Activated naive CD8-positive, alpha-beta T cell treated with anti-CD3 and anti-CD28 coated beads, Interleukin-2, amount 10 ng/mL, durations not matched to agents 7 days and 5 days (primary cell): ENCODE measurements at regions not wholly inside any gene's neighbourhood (a gene's known extent, or its start where the extent isn't known, plus 50 kb on each side); places are given as distances from the start of the nearest gene placed in this dataset.
"Not testable (repeated sequence)": the region's sequence is repeated elsewhere in the genome, so short reads cannot be mapped to it uniquely, and the experiment has no call there.

Experiments used
- ATAC-seq: fragments of 150-1000 bp; cut with Tn5 transposase; one replicate; pipeline ENCODE4 v1.10.0; 2021; ENCODE audit warnings: low read depth, moderate library complexity
- POLR2A ChIA-PET: fragments of 350-600 bp; sonication (Branson Sonifier 250); formaldehyde crosslinking; loops from one replicate; lab custom pipeline; 2021; ENCODE audit warnings: antibody characterized with exemption; lab: Charles Lee
- DNase-seq: peaks from one replicate; pipeline ENCODE4 v3.0.0; 2021
- H3K27ac Mint-ChIP-seq: one replicate; pipeline ENCODE4 v1.8.0; 2022; ENCODE audit warnings: mild to moderate bottlenecking, mixed read lengths
- H3K27me3 Mint-ChIP-seq: one replicate; pipeline ENCODE4 v1.8.0; 2022; ENCODE audit warnings: mild to moderate bottlenecking, moderate library complexity, mixed read lengths
- H3K36me3 Mint-ChIP-seq: one replicate; pipeline ENCODE4 v1.8.0; 2021; ENCODE audit warnings: mild to moderate bottlenecking, mixed read lengths
- H3K4me1 Mint-ChIP-seq: one replicate; pipeline ENCODE4 v1.8.0; 2021; ENCODE audit warnings: mixed read lengths
- H3K4me3 Mint-ChIP-seq: one replicate; pipeline ENCODE4 v1.8.0; 2022; ENCODE audit warnings: mild to moderate bottlenecking, moderate library complexity, mixed read lengths
- H3K9me3 Mint-ChIP-seq: one replicate; pipeline ENCODE4 v1.8.0; 2021; ENCODE audit warnings: mixed read lengths

DNA sequence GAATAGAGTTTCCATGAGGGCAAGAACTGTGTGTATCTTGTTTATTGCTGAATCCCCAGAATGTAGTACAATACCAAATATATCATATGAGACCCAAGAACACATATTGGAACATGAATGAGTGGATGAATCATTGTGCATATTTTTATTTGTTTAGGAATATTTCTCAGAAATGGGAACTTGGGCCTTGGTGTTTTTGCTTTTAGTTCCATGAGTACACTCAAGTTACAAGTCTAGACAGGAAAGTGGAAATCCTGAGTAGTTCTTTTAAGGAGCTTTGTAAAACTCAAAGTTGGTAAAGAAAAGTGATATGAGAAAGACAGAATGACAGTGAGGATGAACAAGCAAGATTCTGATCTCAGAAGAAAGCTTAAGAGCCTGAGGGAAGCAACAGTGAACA, 647.0 kb downstream of the EFNA5 start:
- Mint-ChIP-seq H3K27ac (no peak overlapping the region), H3K36me3 (no peaks in the 10 kb centered on the region), H3K4me1 (no peaks in the 10 kb centered on the region), H3K27me3 (no peaks in the 10 kb centered on the region), H3K4me3 (no peak overlapping the region), H3K9me3 (peaks cover 2% of the 10 kb centered on the region)
- no peak for DNase-seq
- POLR2A ChIA-PET = no interaction called here
- ATAC-seq = no peak

- no peak for DNase-seq
- no peak for ATAC-seq
- POLR2A ChIA-PET = no interaction called here
These were observed 649.2 kb downstream of the EFNA5 start for GRCh38 chr5:107021575-107021974.

DNA sequence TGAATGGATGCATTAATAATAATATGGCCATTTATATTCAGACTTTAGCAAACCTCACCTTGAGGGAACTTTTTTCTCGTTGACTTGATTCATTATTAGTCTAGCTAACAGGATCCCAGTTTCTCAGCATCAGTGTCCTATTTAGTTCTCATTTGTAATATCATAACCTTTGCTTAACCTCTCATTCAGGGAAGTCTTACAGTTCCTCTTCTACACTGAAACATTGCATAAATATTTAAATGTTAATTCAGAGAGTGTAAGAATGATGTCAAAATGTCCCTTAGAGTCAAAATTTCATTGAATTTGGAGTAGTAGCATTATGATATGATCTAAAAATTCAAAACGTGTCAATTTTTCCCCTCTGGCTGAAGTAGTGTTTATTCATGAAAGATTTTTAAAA, 650.1 kb downstream of the EFNA5 start:
- H3K4me1 Mint-ChIP-seq = no peaks in the 10 kb centered on the region
- no peak overlapping the region for H3K27ac Mint-ChIP-seq
- POLR2A ChIA-PET = no interaction called here
- H3K9me3 Mint-ChIP-seq = no peaks in the 10 kb centered on the region
- DNase-seq = no peak
- H3K36me3 Mint-ChIP-seq = no peaks in the 10 kb centered on the region
- H3K27me3 Mint-ChIP-seq = no peaks in the 10 kb centered on the region
- no peak for ATAC-seq
- H3K4me3 Mint-ChIP-seq = no peak overlapping the region

More at GRCh38 chr5:107021575-107021974, 649.2 kb downstream of the EFNA5 start:
- no peak overlapping the region for H3K4me3 Mint-ChIP-seq
- H3K27me3 Mint-ChIP-seq = no peaks in the 10 kb centered on the region
- no peak overlapping the region for H3K27ac Mint-ChIP-seq
- no peaks in the 10 kb centered on the region for H3K36me3 Mint-ChIP-seq
- H3K9me3 Mint-ChIP-seq = no peaks in the 10 kb centered on the region
- H3K4me1 Mint-ChIP-seq = no peaks in the 10 kb centered on the region

DNA sequence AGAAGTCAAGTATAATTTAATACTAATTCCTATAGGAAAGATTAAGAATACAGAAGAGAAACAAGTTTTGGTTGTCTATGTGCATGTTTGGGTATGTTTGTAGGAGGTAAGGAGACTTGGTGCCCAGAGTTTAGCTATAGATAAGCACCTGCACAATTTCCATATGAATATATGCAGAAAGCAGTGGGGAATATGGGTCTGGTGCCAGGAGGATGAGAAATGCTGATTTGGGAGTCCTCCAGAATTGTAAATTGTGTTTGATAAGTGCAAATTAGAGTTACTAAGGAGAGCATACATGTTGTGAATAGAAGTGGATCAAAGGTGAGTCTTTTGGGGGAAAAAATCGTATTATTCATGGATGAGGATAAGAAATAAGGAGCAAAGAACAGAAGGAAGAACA, 653.1 kb downstream of the EFNA5 start:
- Mint-ChIP-seq H3K36me3 (no peaks in the 10 kb centered on the region), H3K9me3 (no peaks in the 10 kb centered on the region), H3K27ac (no peak overlapping the region), H3K4me3 (no peak overlapping the region), H3K27me3 (no peaks in the 10 kb centered on the region), H3K4me1 (no peaks in the 10 kb centered on the region)
- POLR2A ChIA-PET = no interaction called here
- no peak for ATAC-seq
- no peak for DNase-seq

DNA sequence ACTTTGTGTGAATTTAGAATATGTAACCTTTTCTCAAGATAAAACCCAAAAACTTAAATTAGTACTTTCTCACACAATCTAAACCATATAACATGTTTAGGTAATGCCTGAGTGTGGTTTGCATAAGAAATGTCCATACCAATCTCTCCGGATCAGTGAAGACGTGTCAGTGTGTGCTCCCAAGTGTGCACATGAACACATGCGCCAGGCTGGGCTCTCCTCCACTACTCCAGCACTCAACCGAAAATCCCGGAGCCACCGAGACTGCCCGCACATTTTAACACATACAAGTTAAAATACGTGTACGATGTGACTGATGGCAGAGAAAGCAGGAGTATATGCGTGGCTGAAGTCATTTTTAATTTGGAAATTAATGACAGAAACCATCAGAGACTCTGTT, 658.4 kb downstream of the EFNA5 start:
- ATAC-seq (no peak), DNase-seq (no peak)
- Mint-ChIP-seq H3K4me1 (no peaks in the 10 kb centered on the region), H3K4me3 (no peak overlapping the region), H3K9me3 (no peaks in the 10 kb centered on the region), H3K36me3 (no peaks in the 10 kb centered on the region), H3K27me3 (no peaks in the 10 kb centered on the region), H3K27ac (no peak overlapping the region)
- POLR2A ChIA-PET = no interaction called here

DNA sequence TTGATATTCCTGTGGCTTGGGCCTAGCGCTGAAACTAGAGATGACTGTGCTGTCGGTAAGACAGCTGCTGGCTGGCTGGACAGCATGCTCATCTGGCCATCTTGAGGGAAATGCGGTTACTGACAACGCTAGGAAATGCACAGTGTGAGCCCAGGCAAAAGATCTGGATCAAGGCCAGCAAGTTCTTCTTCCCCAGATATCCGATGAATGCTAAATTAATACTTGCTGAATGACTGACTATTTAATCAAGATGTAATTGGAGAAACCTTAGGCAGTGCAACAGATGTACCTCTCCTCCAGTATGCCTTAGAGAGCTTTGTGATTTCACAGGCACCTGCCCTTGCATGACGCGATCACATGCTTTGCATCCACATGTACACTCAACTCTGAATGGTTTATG, 659.1 kb downstream of the EFNA5 start:
- POLR2A ChIA-PET = no interaction called here
- no peak overlapping the region for H3K27ac Mint-ChIP-seq
- no peak overlapping the region for H3K4me3 Mint-ChIP-seq
- H3K9me3 Mint-ChIP-seq = no peaks in the 10 kb centered on the region
- no peak for ATAC-seq
- no peaks in the 10 kb centered on the region for H3K27me3 Mint-ChIP-seq
- H3K4me1 Mint-ChIP-seq = no peaks in the 10 kb centered on the region
- H3K36me3 Mint-ChIP-seq = no peaks in the 10 kb centered on the region
- DNase-seq = no peak

- POLR2A ChIA-PET = no interaction called here
- Mint-ChIP-seq H3K27ac (no peak overlapping the region), H3K9me3 (no peaks in the 10 kb centered on the region), H3K36me3 (no peaks in the 10 kb centered on the region), H3K27me3 (no peaks in the 10 kb centered on the region), H3K4me3 (no peak overlapping the region), H3K4me1 (no peaks in the 10 kb centered on the region)
- DNase-seq (no peak), ATAC-seq (no peak)
These were observed 660.7 kb downstream of the EFNA5 start for GRCh38 chr5:107010060-107010459.

DNA sequence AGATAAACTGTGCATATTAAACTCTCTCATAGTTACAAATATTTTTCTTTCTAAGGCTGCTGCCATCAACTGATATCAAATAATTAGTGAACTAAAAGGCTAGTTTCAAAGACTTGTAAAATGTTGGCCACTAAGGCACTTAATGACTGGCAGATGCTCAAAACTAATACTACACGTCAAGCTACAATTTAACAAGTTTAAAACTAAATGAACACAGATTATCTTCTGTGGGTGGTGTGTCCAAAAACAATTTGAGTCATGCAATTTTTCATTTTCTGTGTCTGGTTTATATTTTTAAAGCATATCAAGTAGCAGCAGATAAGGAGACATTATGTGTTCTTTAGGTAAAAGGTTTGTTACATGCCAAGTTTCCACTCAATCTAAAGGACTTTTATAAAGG, 665.1 kb downstream of the EFNA5 start:
- H3K27ac Mint-ChIP-seq = no peak overlapping the region

DNA sequence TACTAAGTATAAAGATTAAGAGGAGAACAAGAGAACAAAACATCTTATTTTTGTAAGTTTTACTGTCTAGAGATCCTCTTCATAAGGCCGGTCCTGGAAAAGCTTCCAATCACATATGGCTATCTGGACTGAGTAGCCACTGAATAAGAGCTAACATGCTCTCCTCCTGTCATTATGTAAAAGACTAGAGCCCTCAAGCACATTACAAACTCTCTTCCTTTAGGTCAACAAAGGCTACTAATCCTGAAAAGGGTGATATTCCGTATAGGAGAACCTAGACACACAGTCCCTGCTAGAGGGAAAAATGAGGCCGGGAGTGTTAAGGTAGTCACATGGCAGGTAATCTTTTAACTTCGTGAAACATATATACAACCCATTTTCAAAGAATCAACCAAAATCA, 665.6 kb downstream of the EFNA5 start:
- Mint-ChIP-seq H3K36me3 (no peaks in the 10 kb centered on the region), H3K27me3 (no peaks in the 10 kb centered on the region), H3K4me1 (no peaks in the 10 kb centered on the region), H3K27ac (no peak overlapping the region), H3K9me3 (no peaks in the 10 kb centered on the region), H3K4me3 (no peak overlapping the region)
- POLR2A ChIA-PET = no interaction called here
- DNase-seq (no peak), ATAC-seq (no peak)

More for the DNA sequence above, 665.1 kb downstream of the EFNA5 start:
- Mint-ChIP-seq H3K27me3 (no peaks in the 10 kb centered on the region), H3K4me1 (no peaks in the 10 kb centered on the region), H3K9me3 (no peaks in the 10 kb centered on the region), H3K4me3 (no peak overlapping the region), H3K36me3 (no peaks in the 10 kb centered on the region)
- POLR2A ChIA-PET = no interaction called here
- DNase-seq (no peak), ATAC-seq (no peak)

DNA sequence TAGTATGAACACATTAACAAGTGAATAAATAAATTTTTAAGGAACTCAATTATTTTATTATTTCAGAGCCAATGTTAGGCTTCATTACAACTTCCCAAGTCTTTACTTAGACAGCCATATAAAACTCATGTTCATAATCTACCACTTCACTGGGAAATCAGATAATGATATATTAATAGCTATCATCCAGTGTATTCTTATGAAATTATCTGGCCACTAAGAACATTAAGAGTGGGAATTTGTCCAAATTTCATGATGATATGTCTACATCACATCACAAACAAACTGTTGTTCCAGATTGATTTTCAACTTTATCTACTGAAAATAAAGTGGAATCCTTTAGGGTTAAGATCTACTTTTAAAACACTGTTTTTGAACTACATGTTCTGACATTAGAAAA, 668.6 kb downstream of the EFNA5 start:
- Mint-ChIP-seq H3K36me3 (no peaks in the 10 kb centered on the region), H3K27ac (no peak overlapping the region), H3K27me3 (no peaks in the 10 kb centered on the region), H3K4me1 (no peaks in the 10 kb centered on the region), H3K4me3 (no peak overlapping the region), H3K9me3 (no peaks in the 10 kb centered on the region)
- no peak for ATAC-seq
- no peak for DNase-seq
- POLR2A ChIA-PET = no interaction called here

- H3K27ac Mint-ChIP-seq, H3K4me3 Mint-ChIP-seq, H3K36me3 Mint-ChIP-seq, POLR2A ChIA-PET, ATAC-seq, DNase-seq, H3K27me3 Mint-ChIP-seq, H3K9me3 Mint-ChIP-seq, H3K4me1 Mint-ChIP-seq: not testable (repeated sequence)
These were observed 671.2 kb downstream of the EFNA5 start for GRCh38 chr5:106999506-106999905.

DNA sequence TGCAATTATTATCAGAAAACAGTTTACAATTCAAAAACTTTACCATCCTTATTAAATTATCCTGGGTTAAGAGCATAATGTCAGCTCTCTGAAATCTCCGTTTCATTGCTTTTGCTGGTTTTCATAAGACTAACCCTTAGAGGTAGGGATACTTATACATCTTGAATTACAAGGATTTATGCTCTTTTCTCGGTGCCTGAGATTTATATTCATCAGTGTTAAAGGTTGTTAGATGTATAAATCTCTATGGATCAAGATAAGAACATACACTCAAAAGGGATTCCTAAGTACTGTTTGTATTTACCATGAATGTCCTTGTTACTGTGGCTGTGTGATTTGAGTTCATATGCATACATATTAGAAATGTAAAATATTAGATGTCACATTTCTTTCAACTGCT, 684.7 kb downstream of the EFNA5 start:
- no peak overlapping the region for H3K4me3 Mint-ChIP-seq
- DNase-seq (no peak), ATAC-seq (no peak)
- H3K27me3 Mint-ChIP-seq = no peaks in the 10 kb centered on the region
- no peaks in the 10 kb centered on the region for H3K36me3 Mint-ChIP-seq
- H3K9me3 Mint-ChIP-seq = no peaks in the 10 kb centered on the region
- no peak overlapping the region for H3K27ac Mint-ChIP-seq
- no peaks in the 10 kb centered on the region for H3K4me1 Mint-ChIP-seq
- POLR2A ChIA-PET = no interaction called here

DNA sequence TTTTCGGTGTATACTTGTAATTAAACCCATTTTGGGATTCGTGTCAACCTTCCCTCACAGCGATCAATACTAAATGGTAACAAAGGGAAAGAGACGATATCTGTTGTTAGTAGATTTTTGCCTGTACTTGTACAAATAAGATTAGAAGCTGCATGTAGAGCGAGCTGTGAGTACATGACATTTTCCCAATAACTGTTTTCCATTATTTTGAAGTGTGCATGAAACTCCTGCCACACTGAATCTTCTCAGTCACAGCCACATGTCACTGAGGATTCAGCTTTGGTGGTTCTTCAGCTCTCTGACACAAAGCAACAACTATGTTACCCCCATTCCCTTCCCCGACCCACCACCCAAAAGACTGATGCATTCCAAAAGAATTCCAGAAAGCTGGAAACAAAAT, 685.6 kb downstream of the EFNA5 start:
- POLR2A ChIA-PET = no interaction called here
- no peaks in the 10 kb centered on the region for H3K9me3 Mint-ChIP-seq
- no peak overlapping the region for H3K27ac Mint-ChIP-seq
- H3K4me3 Mint-ChIP-seq = no peak overlapping the region
- H3K36me3 Mint-ChIP-seq = no peaks in the 10 kb centered on the region
- no peaks in the 10 kb centered on the region for H3K27me3 Mint-ChIP-seq
- no peak for DNase-seq
- H3K4me1 Mint-ChIP-seq = no peaks in the 10 kb centered on the region
- ATAC-seq = no peak

DNA sequence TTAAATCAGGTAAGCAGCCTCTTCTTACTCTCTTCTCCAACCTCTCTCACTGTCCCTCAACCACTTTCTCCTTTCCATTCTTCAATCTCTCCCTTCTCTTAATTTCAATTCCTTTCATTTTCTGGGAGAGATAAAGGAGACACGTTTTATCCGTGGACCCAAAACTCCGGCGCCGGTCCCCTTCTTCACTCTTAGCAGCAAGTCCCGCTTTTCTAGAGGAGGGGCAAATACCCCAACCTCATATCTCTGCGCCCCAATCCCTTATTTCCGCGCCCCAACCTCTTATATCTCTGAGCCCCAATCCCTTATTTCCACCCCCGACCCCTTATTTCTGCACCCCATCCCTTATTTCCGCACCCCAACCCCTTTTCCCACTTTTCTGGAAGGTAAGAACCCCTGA, 691.6 kb downstream of the EFNA5 start:
- H3K4me3 Mint-ChIP-seq, H3K27ac Mint-ChIP-seq, H3K27me3 Mint-ChIP-seq, H3K4me1 Mint-ChIP-seq, H3K9me3 Mint-ChIP-seq, H3K36me3 Mint-ChIP-seq, POLR2A ChIA-PET, ATAC-seq, DNase-seq: not testable (repeated sequence)

GRCh38 chr5:106978582-106979165, 692.1 kb downstream of the EFNA5 start:
- H3K4me1 Mint-ChIP-seq, ATAC-seq, H3K27me3 Mint-ChIP-seq, DNase-seq, H3K27ac Mint-ChIP-seq, POLR2A ChIA-PET, H3K4me3 Mint-ChIP-seq, H3K9me3 Mint-ChIP-seq, H3K36me3 Mint-ChIP-seq: not testable (repeated sequence)
